Left renal cortex interstitium (tissue), 4 donors: ENCODE measurements at regions not wholly inside any gene's neighbourhood (a gene's known extent, or its start where the extent isn't known, plus 50 kb on each side); places are given as distances from the start of the nearest gene placed in this dataset.

Source experiments
- DNase-seq, 4 donors: peaks; one replicate each; pipeline ENCODE4 v3.0.0-alpha.2; 2013; ENCODE audit warnings: low read depth in 4 of 4, low spot score in 2 of 4, missing footprints in 1 of 4

- DNase-seq = no peak
Measured at GRCh38 chrX:51798701-51799100, 55.5 kb downstream of the GSPT2 start.

DNA sequence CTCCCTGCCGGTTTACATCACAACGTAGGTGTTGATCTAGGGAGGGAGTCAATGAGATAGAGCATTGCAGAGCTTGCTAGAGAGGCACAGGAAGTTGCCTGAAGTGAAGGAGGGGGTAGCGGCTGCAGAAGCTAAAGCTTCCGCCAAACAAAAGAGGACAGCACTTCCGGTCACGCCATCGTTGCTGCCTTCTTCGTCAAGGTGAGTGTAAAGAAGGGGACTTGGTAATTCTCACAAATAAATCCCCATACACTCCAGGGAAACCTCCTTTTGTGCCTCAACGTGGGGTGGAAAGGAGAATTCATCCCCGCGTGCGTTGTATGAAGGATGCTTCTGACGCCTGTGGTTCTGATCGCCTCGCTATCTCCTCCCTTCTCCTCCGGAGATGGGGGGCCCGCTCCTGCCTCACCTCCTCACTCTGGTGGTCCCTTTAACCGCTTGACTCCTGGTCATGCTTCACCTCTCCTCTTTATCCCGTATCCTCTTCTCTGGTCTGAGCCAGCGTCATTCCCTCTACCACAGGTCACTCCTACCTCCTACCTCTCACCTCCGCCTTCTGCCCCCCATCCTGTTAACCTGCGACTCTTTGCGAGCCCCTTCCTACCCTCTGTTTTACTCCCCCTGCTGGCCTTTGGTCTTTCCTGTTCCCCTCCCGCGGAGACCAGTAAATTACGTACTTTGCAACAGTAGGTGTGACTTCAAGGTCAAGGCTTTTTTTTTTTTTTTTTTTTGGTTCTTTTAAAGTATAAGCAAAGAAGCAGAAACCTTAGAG is 59.9 kb downstream of the GSPT2 start:
- DNase-seq = peak; percentile 9 to 45 (median 35)

DNA sequence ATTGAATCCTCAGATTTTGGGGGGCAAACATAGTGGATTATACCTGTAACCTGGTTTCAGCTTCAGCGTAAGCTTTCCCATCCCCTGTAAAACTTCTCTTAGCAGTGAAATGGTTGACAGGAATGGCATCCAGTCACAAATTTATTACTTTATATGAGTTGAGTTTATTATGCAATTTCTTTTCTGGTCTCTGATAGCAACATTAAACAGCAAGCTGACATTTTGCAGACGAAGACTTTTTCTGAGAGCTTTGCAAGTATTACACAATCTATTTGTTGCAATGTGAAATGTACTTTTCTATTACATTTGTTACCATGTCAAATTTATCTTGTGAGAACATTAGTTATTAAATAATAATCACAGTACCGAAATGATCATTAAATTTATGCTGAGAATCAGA is 60.6 kb downstream of the GSPT2 start:
- DNase-seq = no peak

GRCh38 chrX:51804741-51805140 is 61.5 kb downstream of the GSPT2 start:
- no peak for DNase-seq

GRCh38 chrX:51813886-51814460 is 70.7 kb downstream of the GSPT2 start:
- no peak for DNase-seq

- DNase-seq = no peak
Measured at GRCh38 chrX:51824061-51824460, 69.4 kb upstream of the MAGED1 start.

GRCh38 chrX:51825436-51825835 is 68.0 kb upstream of the MAGED1 start:
- DNase-seq = no peak

GRCh38 chrX:51834076-51834475 is 59.3 kb upstream of the MAGED1 start:
- DNase-seq = no peak

DNA sequence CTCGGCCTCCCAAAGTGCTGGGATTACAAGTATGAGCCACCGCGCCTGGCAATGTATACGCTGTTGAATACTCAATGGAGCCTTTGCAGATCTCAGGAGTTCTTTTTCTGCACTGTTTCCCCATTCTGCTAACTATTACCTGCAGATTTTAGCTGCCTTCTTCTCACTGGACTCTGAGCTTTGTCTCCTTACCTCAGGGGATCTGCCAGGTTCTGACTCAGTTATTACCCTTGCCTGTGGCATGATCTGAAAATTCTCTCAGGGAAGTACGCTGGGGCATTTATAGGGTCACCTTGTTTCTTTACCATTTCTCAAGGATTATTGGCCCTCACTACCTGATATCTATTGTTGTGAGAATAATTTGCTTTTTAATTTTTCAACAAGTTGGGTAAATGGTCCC is 56.6 kb upstream of the MAGED1 start:
- no peak for DNase-seq

GRCh38 chrX:51837451-51837850 is 56.0 kb upstream of the MAGED1 start:
- DNase-seq = no peak

DNA sequence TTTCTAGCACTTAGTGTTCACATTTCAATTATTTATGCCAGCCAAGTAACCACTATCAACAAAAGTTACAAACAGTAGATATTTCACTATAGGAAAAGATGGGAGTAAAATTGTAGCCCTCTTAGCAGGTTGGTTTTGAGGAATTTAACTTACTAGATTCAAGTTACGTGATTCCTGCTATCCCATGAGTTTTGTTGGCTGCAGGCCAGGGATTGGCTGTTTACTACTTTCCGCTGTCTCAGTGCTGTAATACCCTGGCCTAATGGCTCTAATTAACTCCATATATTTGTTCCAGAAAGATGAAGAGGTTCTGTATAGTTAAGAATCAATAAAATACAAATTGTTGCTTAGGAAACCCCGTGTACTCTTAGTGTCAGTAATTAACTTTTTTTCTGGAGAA is 55.5 kb upstream of the MAGED1 start:
- peak in 2 of 4 donors; percentile 1 to 24 for DNase-seq
